NAMALWA (cell line): ENCODE measurements at regions not wholly inside any gene's neighbourhood (a gene's known extent, or its start where the extent isn't known, plus 50 kb on each side); places are given as distances from the start of the nearest gene placed in this dataset.
"Not testable (repeated sequence)": the region's sequence is repeated elsewhere in the genome, so short reads cannot be mapped to it uniquely, and the experiment has no call there.

ENCODE experiments used
- DNase-seq: peaks from one replicate; pipeline ENCODE4 v3.0.0-alpha.2; 2015; ENCODE audit warnings: low spot score

DNA sequence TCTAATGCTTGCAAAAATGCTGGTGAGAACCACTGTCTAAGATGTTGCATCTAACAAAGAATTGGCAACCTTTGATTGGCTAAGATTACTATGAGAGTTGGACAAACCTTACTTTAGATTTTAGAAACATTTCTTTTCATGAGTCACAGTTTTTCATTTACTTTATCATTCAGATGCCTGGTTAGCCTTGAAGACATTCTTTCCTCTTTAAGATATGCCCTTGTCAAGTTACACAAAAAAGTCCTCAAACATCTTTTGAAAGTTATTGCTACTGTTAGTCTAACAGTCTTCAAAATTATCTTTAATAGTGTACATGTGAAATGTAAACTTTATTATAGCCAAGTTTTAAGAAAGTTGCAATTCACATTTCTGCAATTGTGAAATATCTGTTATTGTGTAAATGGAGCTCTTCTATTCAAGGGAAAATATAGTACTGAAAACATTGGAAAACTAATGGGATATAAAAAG is 276.3 kb downstream of the RND3 start:
- DNase-seq, result no peak

DNA sequence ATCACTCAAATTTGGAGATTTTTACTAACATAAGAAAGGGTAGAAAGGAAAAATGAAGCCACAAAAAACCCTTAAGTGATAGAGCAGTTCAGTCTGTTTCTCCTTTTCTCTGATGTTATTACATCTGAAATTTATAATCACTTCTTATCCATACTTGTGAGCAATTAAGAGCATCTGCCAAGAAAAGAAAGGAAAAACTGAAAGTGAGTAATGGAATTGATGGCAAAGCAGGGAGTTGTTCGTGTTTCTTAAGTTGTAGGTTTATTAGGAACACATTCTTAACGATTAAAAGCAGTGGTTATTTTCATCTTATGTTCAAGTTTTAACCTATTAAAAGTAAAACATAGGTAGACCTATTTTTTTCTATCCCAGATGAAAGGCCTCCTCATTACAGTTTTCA is 277.7 kb downstream of the RND3 start:
- no peak for DNase-seq

DNA sequence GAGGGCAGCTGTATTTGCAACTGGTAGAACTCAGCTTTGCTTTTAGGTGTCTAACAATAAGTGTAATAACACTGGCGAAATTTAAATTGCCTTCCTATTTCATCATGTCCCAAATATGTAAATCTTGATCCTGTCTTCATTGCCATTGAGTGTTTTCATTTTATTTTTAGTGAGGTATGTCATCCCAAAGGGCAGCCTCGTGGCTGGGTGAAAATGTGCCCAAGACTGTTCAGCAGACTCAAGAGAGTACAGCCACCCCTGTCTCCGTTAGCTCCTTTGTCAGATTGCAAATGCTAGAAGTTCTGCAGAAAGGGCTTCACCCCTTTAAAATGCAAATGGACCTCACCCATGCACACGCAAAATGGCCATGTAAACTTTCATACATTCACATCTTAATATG is 278.8 kb downstream of the RND3 start:
- DNase-seq, result no peak

DNA sequence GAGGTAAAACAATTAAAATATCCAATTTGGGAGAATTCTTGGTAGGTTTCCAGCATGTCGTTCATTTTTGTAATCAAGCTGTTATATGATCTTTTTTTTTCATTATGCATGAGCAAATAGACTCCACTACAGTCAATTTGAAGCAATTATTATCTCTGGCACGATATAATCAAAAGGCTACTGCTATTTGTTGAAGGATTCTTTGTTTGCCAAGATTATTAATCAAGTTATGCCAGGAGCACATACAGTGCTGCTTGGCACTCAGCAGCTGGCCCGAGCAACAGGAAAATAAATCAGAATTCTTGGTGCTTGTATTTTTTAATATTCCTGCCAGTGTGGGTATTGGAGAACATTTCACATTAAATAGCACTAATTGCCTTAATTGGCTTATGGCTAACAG is 279.5 kb downstream of the RND3 start:
- no peak for DNase-seq

DNA sequence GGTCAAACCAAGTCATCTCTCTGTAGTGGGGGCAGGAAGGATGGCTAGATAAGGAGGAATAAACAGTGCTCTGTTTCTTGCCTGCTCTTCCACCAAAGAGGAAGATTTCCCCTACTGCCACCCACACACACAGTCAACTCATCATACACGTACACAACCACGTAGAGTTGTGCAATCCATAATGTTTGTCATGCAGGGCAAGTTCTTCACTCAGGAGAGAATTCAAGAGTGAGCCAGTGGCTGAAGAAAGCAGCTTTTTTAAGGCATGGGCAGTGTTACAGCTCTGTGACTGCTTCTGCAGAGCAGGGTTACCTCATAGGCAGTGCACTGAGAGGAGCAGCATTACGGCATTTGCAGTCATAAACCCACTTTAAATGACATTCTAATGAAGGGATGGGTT is 283.0 kb downstream of the RND3 start:
- no peak for DNase-seq

DNA sequence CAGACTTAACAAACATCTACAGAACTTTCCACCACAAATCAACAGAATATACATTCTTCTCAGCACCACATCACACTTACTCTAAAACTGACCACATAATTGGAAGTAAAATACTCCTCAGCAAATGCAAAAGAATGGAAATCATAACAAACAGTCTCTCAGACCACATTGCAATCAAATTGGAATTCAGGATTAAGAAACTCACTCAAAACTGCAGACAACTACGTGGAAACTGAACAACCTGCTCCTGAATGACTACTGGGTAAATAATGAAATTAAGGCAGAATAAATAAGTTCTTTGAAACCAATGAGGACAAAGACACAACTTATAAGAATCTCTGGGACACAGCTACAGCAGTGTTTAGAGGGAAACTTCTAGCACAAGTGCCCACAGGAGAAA is 292.7 kb downstream of the RND3 start:
- not testable (repeated sequence) for DNase-seq

DNA sequence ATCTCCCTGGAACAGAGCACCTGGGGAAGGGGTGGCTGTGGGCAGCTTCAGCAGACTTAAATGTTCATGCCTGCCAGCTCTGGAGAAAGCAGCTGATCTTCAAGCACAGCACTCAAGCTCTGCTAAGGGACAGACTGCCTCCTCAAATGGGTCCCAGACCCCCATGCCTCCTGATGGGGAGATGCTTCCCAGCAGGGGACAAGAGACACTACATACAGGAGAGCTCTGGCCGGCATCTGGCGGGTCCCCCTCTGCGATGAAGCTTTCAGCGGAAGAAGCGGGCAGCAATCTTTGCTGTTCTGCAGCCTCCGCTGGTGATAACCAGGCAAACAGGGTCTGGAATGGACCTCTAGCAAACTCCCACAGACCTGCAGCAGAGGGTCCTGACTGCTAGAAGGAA is 294.8 kb downstream of the RND3 start:
- DNase-seq, result no peak

DNA sequence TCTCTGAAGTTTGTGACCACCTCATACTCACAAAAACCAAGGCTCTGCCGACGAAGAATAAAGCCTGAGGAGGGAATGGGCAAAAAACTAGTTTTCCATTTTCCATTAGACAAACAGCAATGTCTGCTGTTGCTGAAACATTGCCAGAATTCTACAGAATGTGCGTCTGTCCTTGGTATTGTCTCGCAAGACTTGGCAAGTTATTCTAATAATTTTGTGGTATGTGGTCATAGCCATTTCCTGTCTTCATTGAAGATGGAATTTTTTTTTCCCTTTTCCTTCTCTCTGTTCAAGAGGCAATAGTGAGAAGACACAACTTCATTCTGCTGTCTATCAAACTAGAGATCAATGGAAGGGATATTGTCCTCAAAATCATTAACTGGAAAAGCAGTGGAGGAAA is 296.1 kb downstream of the RND3 start:
- DNase-seq, result no peak

DNA sequence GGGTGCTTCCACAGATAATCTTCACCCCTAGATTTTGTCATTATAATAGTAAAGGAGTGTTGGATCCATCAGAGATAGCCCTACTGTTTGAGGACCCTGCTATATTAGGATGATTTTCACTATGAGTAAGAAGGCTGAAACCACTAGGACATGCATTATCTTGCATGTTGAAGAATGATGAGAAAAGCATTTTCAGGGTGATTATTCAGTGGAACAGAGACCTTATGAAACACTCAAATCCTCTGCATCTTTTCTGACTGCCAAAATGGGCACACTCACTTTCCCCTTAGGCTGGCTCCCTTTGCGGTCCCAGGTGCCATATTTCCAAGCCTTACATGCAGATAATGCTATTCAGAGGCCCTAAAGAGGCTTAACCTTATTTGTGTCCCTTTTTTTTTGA is 296.9 kb downstream of the RND3 start:
- DNase-seq, result no peak

DNA sequence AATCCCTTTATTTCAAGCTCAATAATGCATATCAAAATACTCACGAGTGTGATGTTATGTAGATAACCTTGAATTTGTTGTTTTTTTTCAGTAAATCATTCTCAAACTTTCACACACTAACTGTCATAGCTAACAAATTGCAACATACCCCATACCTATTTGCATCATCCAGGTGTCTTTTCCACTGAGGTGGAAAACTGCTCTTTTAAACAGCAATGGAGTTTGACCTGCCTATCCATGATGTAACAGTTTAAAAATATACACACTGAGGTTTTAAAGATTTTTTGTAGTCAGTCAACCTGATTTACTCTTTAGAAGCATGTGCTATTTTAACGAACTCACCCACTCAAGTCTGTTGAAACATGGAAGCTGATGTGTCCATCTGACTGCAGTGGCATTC is 298.7 kb downstream of the RND3 start:
- DNase-seq, result no peak

DNA sequence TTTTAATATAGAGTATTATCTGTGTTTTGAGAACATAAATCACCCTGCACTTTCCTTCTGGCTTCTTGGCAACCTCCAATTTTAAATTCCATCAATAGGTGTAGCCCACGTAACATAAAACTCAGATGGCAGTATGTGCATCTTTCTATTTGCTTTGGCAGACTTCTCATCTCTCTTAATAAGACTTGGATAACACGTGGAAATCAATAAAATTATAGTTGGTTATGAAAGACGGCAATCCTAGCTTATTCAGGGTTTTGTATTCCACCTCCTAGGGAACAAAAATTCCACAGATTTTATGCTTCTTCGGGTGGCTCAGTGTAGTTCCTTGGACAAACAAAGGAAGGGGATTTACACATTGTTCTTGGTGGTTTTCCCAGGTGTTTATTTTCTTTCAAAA is 299.3 kb downstream of the RND3 start:
- no peak for DNase-seq

DNA sequence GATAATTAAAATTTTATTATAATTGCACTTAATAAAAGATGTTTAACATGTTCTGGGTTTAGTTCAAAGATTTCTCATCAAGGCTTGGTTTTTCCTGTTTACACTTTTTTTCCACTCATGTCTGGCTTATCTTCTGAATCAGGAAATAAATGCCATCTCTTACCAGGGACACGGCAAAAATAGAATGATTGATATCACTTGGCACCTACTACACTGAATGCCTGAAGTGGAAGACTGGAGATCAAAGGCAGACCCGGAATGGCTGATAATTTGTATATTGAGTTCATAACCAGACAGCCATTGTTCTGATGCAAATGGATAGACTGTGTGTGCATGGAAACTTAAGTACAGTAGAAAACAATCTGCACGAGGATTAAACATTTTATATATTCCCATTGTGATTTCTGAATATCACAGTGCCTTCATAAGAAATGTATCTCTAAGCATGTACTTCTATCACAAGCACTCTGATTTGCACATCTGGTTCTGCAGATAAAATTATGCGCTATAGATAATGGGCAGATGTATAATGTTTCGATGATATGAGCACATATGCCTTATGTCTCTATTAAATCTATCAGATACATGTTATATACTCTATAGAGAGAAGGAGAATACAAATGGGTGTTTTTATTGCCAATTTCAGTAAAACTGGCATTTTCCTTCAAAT is 304.8 kb downstream of the RND3 start:
- DNase-seq, result no peak

DNA sequence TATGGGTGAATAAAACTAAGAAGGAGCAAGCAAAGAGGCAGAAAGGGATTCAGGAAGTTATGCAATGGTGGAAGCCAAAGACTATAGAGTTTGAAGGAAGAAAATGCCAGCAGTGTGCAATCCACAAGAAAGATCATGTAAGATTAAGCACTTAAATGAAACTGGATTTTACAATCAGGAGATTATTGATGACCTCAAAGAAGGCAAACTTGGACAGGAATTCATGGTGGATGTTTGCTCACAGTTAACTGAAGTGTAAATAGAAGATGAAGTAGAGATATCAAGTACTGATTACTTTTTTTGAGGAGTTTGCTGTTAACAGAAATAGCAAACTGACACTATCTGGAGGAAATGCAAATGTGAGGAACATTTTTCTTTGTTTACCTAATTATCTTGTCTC is 308.9 kb downstream of the RND3 start:
- DNase-seq, result no peak

DNA sequence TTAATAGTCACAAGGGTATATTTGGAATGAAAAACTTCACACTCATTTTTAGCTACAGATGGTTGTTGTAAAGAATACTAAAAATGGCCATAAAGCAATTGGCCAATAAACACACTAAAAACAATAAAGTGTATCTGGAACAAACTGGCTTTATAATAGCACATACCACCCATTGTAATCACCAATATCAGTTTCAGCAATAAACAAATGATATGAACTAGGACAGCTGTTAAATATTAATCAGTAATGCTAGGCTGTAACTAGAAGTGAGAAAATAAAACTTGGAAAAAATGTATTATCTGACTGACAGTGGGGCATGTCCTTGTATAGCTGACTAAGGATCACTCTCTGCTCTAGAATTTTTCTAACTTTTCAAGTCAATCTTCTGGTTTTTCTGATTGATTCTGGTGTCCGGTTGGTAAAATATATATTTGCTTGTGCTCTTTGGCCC is 312.5 kb downstream of the RND3 start:
- DNase-seq, result no peak

DNA sequence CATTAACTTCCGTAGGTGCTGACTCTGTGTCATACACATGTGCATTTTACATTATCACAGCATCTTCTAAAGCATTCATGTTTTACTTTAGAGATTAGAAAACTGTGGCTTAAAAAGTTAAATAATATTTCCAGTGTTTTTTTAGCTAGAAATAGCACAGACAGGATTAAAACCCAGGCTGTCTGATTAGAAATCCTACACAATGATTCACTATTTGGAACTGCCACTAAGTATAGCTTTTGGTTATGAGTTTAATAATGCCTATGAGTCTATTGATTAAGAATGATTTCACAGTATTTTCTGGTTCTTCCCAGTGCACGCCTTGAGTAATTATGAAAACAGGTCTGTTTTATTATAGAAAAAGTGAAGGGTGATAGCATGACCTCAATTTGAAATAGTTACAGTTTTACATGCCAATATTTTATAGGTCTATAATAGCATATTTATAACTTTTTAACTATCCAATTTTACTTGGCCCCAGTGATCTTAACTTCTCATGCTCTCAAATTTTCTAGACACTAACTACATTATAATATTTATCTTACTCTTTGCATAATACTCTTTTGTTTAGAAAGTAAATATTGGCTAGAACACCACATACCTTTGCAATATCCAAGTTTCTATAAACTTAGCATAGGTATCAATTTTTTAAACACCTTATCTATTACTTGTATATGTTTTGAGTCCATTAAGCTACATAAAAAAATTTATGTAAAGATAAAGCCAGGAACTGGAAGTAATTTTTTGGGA is 313.2 kb downstream of the RND3 start:
- DNase-seq, result no peak

DNA sequence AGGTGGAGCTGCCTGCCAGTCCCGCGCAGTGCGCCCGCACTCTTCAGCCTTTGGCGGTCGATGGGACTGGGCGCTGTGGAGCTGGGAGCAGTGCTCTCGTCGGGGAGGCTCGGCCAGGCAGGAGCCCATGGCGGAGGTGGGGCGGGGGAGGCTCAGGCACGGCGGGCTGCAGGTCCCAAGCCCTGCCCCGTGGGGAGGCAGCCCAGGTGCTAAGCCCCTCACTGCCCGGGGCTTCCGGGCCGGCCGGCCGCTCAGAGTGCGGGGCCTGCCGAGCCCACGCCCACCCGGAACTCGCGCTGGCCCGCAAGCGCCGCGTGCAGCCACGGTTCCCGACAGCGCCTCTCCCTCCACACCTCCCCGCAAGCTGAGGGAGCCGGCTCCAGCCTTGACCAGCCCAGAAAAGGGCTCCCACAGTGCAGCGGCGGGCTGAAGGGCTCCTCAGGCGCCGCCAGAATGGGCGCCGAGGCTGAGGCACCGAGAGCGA is 316.4 kb downstream of the RND3 start:
- DNase-seq, result no peak

DNA sequence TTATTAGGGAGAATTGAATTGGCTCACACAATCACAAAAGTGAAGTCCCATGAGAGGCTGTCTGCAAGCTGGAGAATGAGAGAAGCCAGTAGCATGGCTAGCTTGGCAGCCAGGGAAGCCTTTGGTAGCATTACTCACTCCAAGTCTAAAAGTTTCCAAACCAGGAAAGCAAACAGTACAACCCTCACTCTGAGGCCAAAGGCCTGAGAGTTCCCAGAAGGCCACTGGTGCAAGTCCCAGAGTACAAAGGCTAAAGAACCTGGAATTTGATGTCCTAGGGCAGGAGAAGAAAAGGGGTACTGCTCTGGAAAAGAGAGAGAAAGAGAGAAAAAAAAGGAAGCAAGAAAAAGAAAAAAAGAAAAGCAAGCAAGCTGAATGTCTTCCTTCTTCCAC is 318.2 kb downstream of the RND3 start:
- DNase-seq, result no peak

DNA sequence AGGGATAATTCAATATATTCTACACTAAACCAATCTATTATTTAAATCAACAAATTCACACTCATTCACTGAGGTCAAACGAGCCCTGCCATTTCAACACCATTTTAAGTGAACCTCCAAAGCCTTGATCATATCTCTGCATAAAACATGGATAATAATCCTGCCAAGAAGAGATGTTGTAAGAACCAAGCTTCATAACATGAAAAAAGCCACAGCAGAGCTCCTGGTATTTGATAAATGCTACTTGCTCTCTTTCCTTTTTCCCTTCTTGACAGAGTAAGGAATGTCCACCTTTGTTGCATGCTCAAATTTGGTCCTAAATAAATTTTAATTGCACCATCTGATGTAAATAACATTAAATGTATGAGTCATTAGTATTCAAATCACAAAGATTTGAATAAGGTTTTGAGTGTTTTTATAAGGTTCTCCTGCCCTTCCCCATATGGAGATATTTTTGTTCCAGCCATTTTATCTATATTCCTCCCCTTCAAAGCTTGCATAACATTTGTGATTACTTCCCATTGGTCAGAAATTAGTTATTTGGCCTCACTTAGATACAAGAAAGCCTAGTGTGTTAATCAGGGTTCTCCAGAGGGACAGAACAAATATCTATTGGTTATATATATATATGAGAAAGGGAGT is 318.8 kb downstream of the RND3 start:
- DNase-seq, result no peak

DNA sequence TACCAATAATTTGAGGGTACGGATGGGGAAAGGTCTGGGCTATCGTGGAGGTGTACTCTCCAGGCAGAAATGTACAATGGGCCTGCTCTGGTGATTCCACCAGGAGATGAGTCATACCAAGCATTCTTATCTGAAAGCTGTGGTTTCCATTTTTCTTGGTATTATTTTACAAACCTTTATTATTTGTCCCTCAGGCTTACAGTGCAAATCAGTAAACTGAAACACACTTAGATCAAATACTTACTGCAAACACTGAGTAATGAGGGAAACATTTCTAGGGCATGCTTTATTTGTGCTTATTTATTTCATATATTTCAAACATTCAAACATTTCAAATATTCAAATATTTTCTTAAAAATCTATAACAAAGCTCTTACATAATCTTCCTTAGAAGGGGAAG is 319.8 kb downstream of the RND3 start:
- no peak for DNase-seq

DNA sequence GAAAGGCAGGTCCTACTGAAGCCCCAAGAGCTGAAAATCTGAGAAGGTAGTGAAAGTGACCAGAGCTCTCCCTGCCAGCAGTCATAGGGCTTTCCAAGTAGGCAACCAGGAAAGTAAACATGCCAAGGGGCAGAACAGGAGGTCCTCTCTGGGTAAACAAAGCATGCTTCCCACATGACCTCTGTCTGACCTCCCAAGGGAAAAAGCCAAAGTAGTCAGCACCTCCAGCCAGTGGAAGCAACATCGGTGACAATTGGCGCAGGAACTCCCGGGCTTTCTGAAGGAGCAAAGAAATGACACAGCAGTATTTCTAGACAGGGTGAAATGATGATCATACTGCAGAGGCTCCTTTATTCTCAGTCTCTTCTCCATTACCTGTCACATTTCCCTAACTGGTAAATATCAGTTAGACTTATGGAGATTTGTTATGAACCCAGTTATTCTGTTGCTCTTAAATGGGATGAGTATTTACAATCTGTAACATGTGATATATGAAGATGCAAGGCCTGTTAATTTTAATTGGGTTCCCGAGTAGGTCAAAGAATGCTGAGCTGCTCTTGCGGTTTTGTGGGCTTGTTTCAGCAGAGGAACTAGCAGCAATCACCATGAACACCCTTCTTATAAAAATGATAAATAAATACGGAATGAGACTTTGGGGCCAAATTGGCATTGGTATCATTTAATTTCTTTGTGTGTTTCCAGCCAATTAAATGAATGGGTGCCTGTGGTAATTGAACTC is 321.0 kb downstream of the RND3 start:
- no peak for DNase-seq

DNA sequence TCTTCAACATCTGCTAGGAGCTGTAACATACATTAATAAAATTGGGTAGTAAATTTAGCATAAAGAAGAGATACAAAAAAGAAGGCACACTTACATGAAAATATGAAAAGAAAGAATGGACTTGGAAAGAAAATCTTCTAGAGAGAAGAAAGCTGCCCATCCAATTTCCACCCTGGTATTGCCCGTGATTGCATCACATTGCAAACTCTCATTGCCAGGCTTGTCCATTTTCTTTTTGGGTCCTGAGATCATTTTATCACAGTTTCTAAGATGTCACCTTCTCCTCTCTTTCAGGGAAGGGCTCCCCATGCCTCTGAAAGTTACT is 321.5 kb downstream of the RND3 start:
- DNase-seq, result no peak

DNA sequence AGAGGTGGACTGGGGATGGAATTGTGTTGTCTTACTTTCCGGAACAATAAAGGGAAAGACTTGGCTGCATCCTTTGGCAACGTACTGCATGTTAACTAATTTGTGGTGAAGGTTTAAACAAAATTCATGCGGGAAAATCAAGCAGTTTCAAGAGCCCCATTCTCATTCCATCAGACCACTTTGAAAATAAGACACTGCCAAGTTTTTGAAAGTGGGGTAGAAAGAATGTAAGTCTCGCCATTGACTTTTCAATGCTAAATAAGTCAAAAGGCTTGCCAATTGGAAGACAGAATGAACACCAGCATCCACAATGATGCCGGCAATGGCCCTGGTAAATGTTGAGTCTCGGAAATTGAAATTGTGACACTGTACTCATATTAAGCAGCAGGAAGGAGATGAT is 322.0 kb downstream of the RND3 start:
- no peak for DNase-seq
